HepG2 (cell line): ENCODE measurements at regions not wholly inside any gene's neighbourhood (a gene's known extent, or its start where the extent isn't known, plus 50 kb on each side); places are given as distances from the start of the nearest gene placed in this dataset.

Source experiments
- JUNB ChIP-seq: sonication (generic); formaldehyde crosslinking; IDR thresholded peaks from 2 replicates; pipeline ENCODE4 v1.8.0; 2022; ENCODE audit warnings: missing genetic modification reagents, mild to moderate bottlenecking, borderline replicate concordance
- MEF2D ChIP-seq: sonication (generic); formaldehyde crosslinking; IDR thresholded peaks from 2 replicates; pipeline ENCODE4 v1.5.1; 2020; ENCODE audit warnings: mild to moderate bottlenecking, missing genetic modification reagents
- MZF1 ChIP-seq: sonication (generic); formaldehyde crosslinking; IDR thresholded peaks from 2 replicates; pipeline ENCODE4 v1.8.1; 2023; ENCODE audit warnings: mild to moderate bottlenecking, missing genetic modification reagents, borderline replicate concordance
- NONO ChIP-seq, 2 experiments: fragments of 450-650 bp in 1 of 2; sonication (generic) in 1 of 2; formaldehyde crosslinking in 1 of 2; IDR thresholded peaks in 1 of 2; conservative IDR thresholded peaks in 1 of 2; 2 replicates each; pipeline versions ENCODE4 v1.6.1 to v1.8.0; 2017 to 2022; ENCODE audit warnings: mild to moderate bottlenecking in 1 of 2, missing genetic modification reagents in 1 of 2, moderate library complexity in 1 of 2
- THAP7 ChIP-seq: sonication (generic); formaldehyde crosslinking; IDR thresholded peaks from 2 replicates; pipeline ENCODE4 v1.8.1; 2023; ENCODE audit warnings: mild to moderate bottlenecking, missing genetic modification reagents
- ZNF101 ChIP-seq: sonication (generic); formaldehyde crosslinking; IDR thresholded peaks from 2 replicates; pipeline ENCODE4 v1.4.0; 2020; ENCODE audit warnings: mild to moderate bottlenecking, low read depth, missing genetic modification reagents, borderline replicate concordance
- ZNF124 ChIP-seq: sonication (generic); formaldehyde crosslinking; IDR thresholded peaks from 2 replicates; pipeline ENCODE4 v1.4.0; 2020; ENCODE audit warnings: missing genetic modification reagents
- TF ChIP-seq, protein P1 (sequence below): sonication (generic); formaldehyde crosslinking; IDR thresholded peaks from 2 replicates; pipeline ENCODE4 v1.4.0; 2020; ENCODE audit warnings: missing genetic modification reagents, borderline replicate concordance
- TF ChIP-seq, protein P2 (sequence below): sonication (generic); formaldehyde crosslinking; conservative IDR thresholded peaks from 2 replicates; pipeline ENCODE4 v1.4.0; 2020; ENCODE audit warnings: missing genetic modification reagents
- TF ChIP-seq, protein P3 (sequence below): sonication (generic); formaldehyde crosslinking; conservative IDR thresholded peaks from 2 replicates; pipeline ENCODE4 v1.4.0; 2020; ENCODE audit warnings: mild to moderate bottlenecking, missing genetic modification reagents, moderate library complexity

DNA sequence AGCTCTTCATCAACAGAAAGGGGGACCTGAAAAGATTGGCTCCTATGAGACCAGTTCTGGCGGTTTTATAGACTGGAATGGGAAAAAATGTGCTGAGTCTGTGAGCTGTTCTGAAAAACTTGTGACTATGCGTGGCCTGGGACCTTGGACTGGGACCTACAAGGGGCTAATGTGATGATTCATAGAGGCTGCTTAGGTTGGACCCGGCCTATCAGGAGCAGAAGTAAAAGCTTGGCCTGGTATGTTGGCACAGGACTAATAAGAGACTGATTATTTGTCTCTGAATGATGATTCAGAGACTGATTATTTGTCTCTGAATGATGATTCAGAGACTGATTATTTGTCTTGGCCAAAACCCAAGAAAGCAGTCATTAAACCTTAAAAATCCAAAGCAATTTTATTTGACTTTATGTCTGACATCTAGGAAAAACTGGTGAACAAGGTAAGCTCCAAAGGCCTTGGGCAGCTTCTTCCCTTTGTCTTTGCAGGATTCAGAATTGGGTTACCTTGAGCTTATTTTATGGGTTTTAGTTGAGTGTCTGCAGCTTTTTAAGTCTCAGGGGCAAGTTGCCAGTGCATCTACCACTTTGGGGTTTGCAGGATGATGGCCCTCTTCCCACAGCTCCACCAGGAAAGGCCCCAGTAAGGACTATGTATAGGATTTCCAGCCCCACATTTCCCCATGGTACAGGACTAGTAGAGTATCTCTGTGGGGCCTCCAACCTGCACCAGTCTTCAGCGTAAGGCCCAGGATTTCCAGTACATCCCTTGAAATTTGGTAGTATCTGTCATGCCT, 390.3 kb downstream of the KDM5D start (continued):
- TF ChIP-seq, protein P1, sequence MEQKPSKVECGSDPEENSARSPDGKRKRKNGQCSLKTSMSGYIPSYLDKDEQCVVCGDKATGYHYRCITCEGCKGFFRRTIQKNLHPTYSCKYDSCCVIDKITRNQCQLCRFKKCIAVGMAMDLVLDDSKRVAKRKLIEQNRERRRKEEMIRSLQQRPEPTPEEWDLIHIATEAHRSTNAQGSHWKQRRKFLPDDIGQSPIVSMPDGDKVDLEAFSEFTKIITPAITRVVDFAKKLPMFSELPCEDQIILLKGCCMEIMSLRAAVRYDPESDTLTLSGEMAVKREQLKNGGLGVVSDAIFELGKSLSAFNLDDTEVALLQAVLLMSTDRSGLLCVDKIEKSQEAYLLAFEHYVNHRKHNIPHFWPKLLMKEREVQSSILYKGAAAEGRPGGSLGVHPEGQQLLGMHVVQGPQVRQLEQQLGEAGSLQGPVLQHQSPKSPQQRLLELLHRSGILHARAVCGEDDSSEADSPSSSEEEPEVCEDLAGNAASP (CRISPR knock-in tag) = no peak
- TF ChIP-seq JUNB (CRISPR knock-in tag) (no peak), MZF1 (CRISPR knock-in tag) (no peak), THAP7 (CRISPR knock-in tag) (no peak), MEF2D (no peak), NONO (IDR thresholded peaks at IDR 0.05) (no peak), NONO (CRISPR knock-in tag; conservative IDR thresholded peaks at IDR 0.05) (no peak), ZNF124 (no peak), ZNF101 (no peak)
- TF ChIP-seq, protein P2, sequence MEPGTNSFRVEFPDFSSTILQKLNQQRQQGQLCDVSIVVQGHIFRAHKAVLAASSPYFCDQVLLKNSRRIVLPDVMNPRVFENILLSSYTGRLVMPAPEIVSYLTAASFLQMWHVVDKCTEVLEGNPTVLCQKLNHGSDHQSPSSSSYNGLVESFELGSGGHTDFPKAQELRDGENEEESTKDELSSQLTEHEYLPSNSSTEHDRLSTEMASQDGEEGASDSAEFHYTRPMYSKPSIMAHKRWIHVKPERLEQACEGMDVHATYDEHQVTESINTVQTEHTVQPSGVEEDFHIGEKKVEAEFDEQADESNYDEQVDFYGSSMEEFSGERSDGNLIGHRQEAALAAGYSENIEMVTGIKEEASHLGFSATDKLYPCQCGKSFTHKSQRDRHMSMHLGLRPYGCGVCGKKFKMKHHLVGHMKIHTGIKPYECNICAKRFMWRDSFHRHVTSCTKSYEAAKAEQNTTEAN (CRISPR knock-in tag) = no peak
- TF ChIP-seq, protein P3, sequence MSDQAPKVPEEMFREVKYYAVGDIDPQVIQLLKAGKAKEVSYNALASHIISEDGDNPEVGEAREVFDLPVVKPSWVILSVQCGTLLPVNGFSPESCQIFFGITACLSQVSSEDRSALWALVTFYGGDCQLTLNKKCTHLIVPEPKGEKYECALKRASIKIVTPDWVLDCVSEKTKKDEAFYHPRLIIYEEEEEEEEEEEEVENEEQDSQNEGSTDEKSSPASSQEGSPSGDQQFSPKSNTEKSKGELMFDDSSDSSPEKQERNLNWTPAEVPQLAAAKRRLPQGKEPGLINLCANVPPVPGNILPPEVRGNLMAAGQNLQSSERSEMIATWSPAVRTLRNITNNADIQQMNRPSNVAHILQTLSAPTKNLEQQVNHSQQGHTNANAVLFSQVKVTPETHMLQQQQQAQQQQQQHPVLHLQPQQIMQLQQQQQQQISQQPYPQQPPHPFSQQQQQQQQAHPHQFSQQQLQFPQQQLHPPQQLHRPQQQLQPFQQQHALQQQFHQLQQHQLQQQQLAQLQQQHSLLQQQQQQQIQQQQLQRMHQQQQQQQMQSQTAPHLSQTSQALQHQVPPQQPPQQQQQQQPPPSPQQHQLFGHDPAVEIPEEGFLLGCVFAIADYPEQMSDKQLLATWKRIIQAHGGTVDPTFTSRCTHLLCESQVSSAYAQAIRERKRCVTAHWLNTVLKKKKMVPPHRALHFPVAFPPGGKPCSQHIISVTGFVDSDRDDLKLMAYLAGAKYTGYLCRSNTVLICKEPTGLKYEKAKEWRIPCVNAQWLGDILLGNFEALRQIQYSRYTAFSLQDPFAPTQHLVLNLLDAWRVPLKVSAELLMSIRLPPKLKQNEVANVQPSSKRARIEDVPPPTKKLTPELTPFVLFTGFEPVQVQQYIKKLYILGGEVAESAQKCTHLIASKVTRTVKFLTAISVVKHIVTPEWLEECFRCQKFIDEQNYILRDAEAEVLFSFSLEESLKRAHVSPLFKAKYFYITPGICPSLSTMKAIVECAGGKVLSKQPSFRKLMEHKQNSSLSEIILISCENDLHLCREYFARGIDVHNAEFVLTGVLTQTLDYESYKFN = no peak
- TF ChIP-seq, all 625 proteins: peak for 0
